Sigmoid colon (tissue), 6 donors: ENCODE measurements at regions not wholly inside any gene's neighbourhood (a gene's known extent, or its start where the extent isn't known, plus 50 kb on each side); places are given as distances from the start of the nearest gene placed in this dataset.
"Not testable (repeated sequence)": the region's sequence is repeated elsewhere in the genome, so short reads cannot be mapped to it uniquely, and the experiment has no call there.

Source experiments
- DNase-seq: peaks from one replicate; pipeline ENCODE4 v3.0.0-alpha.2; 2019
- H3K27ac ChIP-seq, 4 donors: fragments of 200-600 bp; sonication (generic); one replicate each; pipeline ENCODE4 v1.5.1; 2016 to 2019; ENCODE audit warnings: mild to moderate bottlenecking in 1 of 4
- H3K27me3 ChIP-seq, 3 donors: fragments of 200-600 bp; sonication (generic); one replicate each; pipeline ENCODE4 v1.5.1; 2019; ENCODE audit warnings: mild to moderate bottlenecking in 1 of 3
- H3K36me3 ChIP-seq, 4 donors: fragments of 200-600 bp; sonication (generic); one replicate each; pipeline ENCODE4 v1.5.1; 2016 to 2019
- H3K4me1 ChIP-seq, 4 donors: fragments of 200-600 bp; sonication (generic); one replicate each; pipeline ENCODE4 v1.5.1; 2017 to 2019
- H3K4me3 ChIP-seq, 4 donors: fragments of 200-600 bp; sonication (generic); one replicate each; pipeline ENCODE4 v1.5.1; 2017 to 2019; ENCODE audit warnings: mild to moderate bottlenecking in 2 of 4, moderate library complexity in 1 of 4
- H3K9me3 ChIP-seq, 4 donors: fragments of 200-600 bp in 3 of 4; sonication (generic) in 3 of 4; one replicate each; pipeline versions ENCODE4 v1.5.1 to v1.6.1; 2013 to 2019
- CTCF ChIP-seq, 4 experiments: fragments of 450-650 bp in 3 of 4; fragments of 200-600 bp in 1 of 4; IDR thresholded peaks; one replicate each; pipeline ENCODE4 v1.5.1; 2016 to 2019; ENCODE audit warnings: antibody characterized with exemption in 4 of 4, mild to moderate bottlenecking in 3 of 4, moderate library complexity in 2 of 4
- EP300 ChIP-seq, 4 donors: sonication (generic); formaldehyde crosslinking; IDR thresholded peaks; one replicate each; pipeline ENCODE4 v1.6.1; 2017; ENCODE audit warnings: antibody characterized with exemption in 4 of 4
- POLR2A ChIP-seq, 2 donors: fragments of 450-650 bp; IDR thresholded peaks; one replicate each; pipeline ENCODE4 v1.6.1; 2016; ENCODE audit warnings: antibody characterized with exemption in 2 of 2, mild to moderate bottlenecking in 2 of 2, moderate library complexity in 2 of 2
- POLR2AphosphoS5 ChIP-seq, 4 donors: sonication (generic); formaldehyde crosslinking; IDR thresholded peaks; one replicate each; pipeline ENCODE4 v1.6.1; 2017; ENCODE audit warnings: antibody characterized with exemption in 4 of 4
- WGBS, 2 donors: extraction: QIAGEN DNeasy Blood & Tissue Kit; methylation state at CpG; one replicate each; pipeline ENCODE4 v1.1.7; 2013; 5-methylcytosine and 5-hydroxymethylcytosine counted together
- intact Hi-C: fragments of 100-400 bp; cut with DNase I; formaldehyde crosslinking; loops from one replicate; pipeline ENCODE4 v1.15.1; 2023
- donor health status: healthy with polysubstance abuse.
- donor health status: healthy.

GRCh38 chr13:97766749-97767148, 186.7 kb upstream of the IPO5 start:
- Histone ChIP-seq H3K4me1 (no peaks in the 10 kb centered on the region), H3K9me3 (no peaks in the 10 kb centered on the region), H3K27ac (no peak overlapping the region), H3K36me3 (no peaks in the 10 kb centered on the region), H3K4me3 (no peak overlapping the region), H3K27me3 (no peaks in the 10 kb centered on the region)
- TF ChIP-seq EP300 (IDR thresholded peaks at IDR 0.05) (no peak), POLR2A (IDR thresholded peaks at IDR 0.05) (no peak), POLR2AphosphoS5 (IDR thresholded peaks at IDR 0.05) (no peak), CTCF (IDR thresholded peaks at IDR 0.05) (no peak)
- intact Hi-C loops = no loop called here
- WGBS, 2 donors = 49 to 66% methylated on average over 1 of the region's 1 CpG
- DNase-seq = no peak

GRCh38 chr13:97768134-97768533, 185.3 kb upstream of the IPO5 start:
- 47 to 67% methylated on average over 3 of the region's 3 CpGs for WGBS, 2 donors
- no peak for DNase-seq
- Histone ChIP-seq H3K9me3 (no peaks in the 10 kb centered on the region), H3K4me3 (no peak overlapping the region), H3K27ac (no peak overlapping the region), H3K36me3 (no peaks in the 10 kb centered on the region), H3K27me3 (no peaks in the 10 kb centered on the region), H3K4me1 (no peaks in the 10 kb centered on the region)
- TF ChIP-seq CTCF (IDR thresholded peaks at IDR 0.05) (no peak), POLR2AphosphoS5 (IDR thresholded peaks at IDR 0.05) (no peak), POLR2A (IDR thresholded peaks at IDR 0.05) (no peak), EP300 (IDR thresholded peaks at IDR 0.05) (no peak)
- intact Hi-C loops = no loop called here

GRCh38 chr13:97770231-97770630, 183.2 kb upstream of the IPO5 start:
- H3K4me3 ChIP-seq, DNase-seq, intact Hi-C loops, H3K9me3 ChIP-seq, H3K36me3 ChIP-seq, H3K4me1 ChIP-seq, H3K27me3 ChIP-seq, H3K27ac ChIP-seq: not testable (repeated sequence)
- WGBS, 2 donors = 90 to 92% methylated on average over 5 of the region's 5 CpGs

- H3K36me3 ChIP-seq, H3K4me1 ChIP-seq, H3K27ac ChIP-seq, H3K9me3 ChIP-seq, intact Hi-C loops, DNase-seq, H3K27me3 ChIP-seq, H3K4me3 ChIP-seq: not testable (repeated sequence)
These were observed 181.0 kb upstream of the IPO5 start for GRCh38 chr13:97772466-97772865.

GRCh38 chr13:97774391-97775100, 178.9 kb upstream of the IPO5 start:
- H3K9me3 ChIP-seq, H3K27me3 ChIP-seq, DNase-seq, intact Hi-C loops, H3K4me1 ChIP-seq, H3K4me3 ChIP-seq, H3K27ac ChIP-seq, H3K36me3 ChIP-seq: not testable (repeated sequence)
- 84 to 86% methylated on average over 34 of the region's 34 CpGs for WGBS, 2 donors

- no peak for DNase-seq
- intact Hi-C loops = no loop called here
- no peaks in the 10 kb centered on the region for H3K4me1 ChIP-seq
- TF ChIP-seq POLR2A (IDR thresholded peaks at IDR 0.05) = no peak
- no peak for TF ChIP-seq POLR2AphosphoS5 (IDR thresholded peaks at IDR 0.05)
- no peak for TF ChIP-seq EP300 (IDR thresholded peaks at IDR 0.05)
- no peak for TF ChIP-seq CTCF (IDR thresholded peaks at IDR 0.05)
- H3K27ac ChIP-seq = no peak overlapping the region
- H3K27me3 ChIP-seq = no peaks in the 10 kb centered on the region
- no peak overlapping the region for H3K4me3 ChIP-seq
- H3K36me3 ChIP-seq = no peaks in the 10 kb centered on the region
- 64 to 67% methylated on average over 5 of the region's 5 CpGs for WGBS, 2 donors
- H3K9me3 ChIP-seq = no peaks in the 10 kb centered on the region
These were observed 173.0 kb upstream of the IPO5 start for GRCh38 chr13:97780486-97780885.
